ENCODE measurements at regions not wholly inside any gene's neighbourhood (a gene's known extent, or its start where the extent isn't known, plus 50 kb on each side); places are given as distances from the start of the nearest gene placed in this dataset.
"Not testable (repeated sequence)": the region's sequence is repeated elsewhere in the genome, so short reads cannot be mapped to it uniquely, and the experiment has no call there.

- H3K4me3 ChIP-seq (ENCODE audit: low read depth, low read length): no peak overlapping the region
- no peak for TF ChIP-seq CTCF (IDR thresholded peaks at IDR 0.05; ENCODE audit: low read depth, low read length, missing control alignments)
- DNase-seq (ENCODE audit: low read depth): no peak
Observed at GRCh38 chr18:67385455-67385854, 131.1 kb downstream of the DSEL start.

GRCh38 chr18:67384057-67384456 lies 132.5 kb downstream of the DSEL start:
- H3K4me3 ChIP-seq (ENCODE audit: low read depth, low read length); DNase-seq (ENCODE audit: low read depth): not testable (repeated sequence)

- no peak for DNase-seq (ENCODE audit: low read depth)
- no peak overlapping the region for H3K4me3 ChIP-seq (ENCODE audit: low read depth, low read length)
- TF ChIP-seq CTCF (IDR thresholded peaks at IDR 0.05; ENCODE audit: low read depth, low read length, missing control alignments): no peak
Observed at GRCh38 chr18:67381608-67382150, 134.8 kb downstream of the DSEL start.

GRCh38 chr18:67380867-67381266 lies 135.7 kb downstream of the DSEL start:
- no peak overlapping the region for H3K4me3 ChIP-seq (ENCODE audit: low read depth, low read length)
- no peak for DNase-seq (ENCODE audit: low read depth)
- no peak for TF ChIP-seq CTCF (IDR thresholded peaks at IDR 0.05; ENCODE audit: low read depth, low read length, missing control alignments)

- DNase-seq (ENCODE audit: low read depth): no peak
- H3K4me3 ChIP-seq (ENCODE audit: low read depth, low read length): no peak overlapping the region
- TF ChIP-seq CTCF (IDR thresholded peaks at IDR 0.05; ENCODE audit: low read depth, low read length, missing control alignments): no peak
Observed at GRCh38 chr18:67379981-67380380, 136.5 kb downstream of the DSEL start.

- H3K4me3 ChIP-seq (ENCODE audit: low read depth, low read length): no peak overlapping the region
- no peak for TF ChIP-seq CTCF (IDR thresholded peaks at IDR 0.05; ENCODE audit: low read depth, low read length, missing control alignments)
- no peak for DNase-seq (ENCODE audit: low read depth)
Observed at GRCh38 chr18:67376372-67376771, 140.1 kb downstream of the DSEL start.

- H3K4me3 ChIP-seq (ENCODE audit: low read depth, low read length): no peak overlapping the region
- no peak for DNase-seq (ENCODE audit: low read depth)
- no peak for TF ChIP-seq CTCF (IDR thresholded peaks at IDR 0.05; ENCODE audit: low read depth, low read length, missing control alignments)
Observed at GRCh38 chr18:67373636-67374035, 142.9 kb downstream of the DSEL start.

Data from GM12864 (cell line).